ENCODE measurements at regions not wholly inside any gene's neighbourhood (a gene's known extent, or its start where the extent isn't known, plus 50 kb on each side); places are given as distances from the start of the nearest gene placed in this dataset.
A peak's percentile ranks its signal among the peaks of the same experiment; 100 is the strongest.

GRCh38 chr14:36452860-36453259, 67.2 kb downstream of the NKX2-1 start:
- Histone ChIP-seq H3K4me1 (ENCODE audit: control insufficient read depth in 5 of 5, insufficient read depth in 5 of 5, low read length in 5 of 5) (peaks cover 0 to 4% (median 0%) of the 10 kb centered on the region in 5 donors), H3K36me3 (ENCODE audit: control insufficient read depth in 4 of 4, insufficient read depth in 4 of 4, low read length in 4 of 4) (no peaks in the 10 kb centered on the region), H3K4me3 (no peak overlapping the region), H3K27ac (ENCODE audit: low read depth in 1 of 2, low read length in 1 of 2) (peak overlapping the region in 1 of 2 donors; percentile 73), H3K9ac (ENCODE audit: insufficient read depth in 1 of 2, low read length in 2 of 2) (no peak overlapping the region), H3K9me3 (ENCODE audit: control insufficient read depth in 4 of 4, insufficient read depth in 3 of 4, low read length in 3 of 4) (peaks cover 0 to 7% (median 1%) of the 10 kb centered on the region in 4 donors), H3K27me3 (ENCODE audit: control insufficient read depth in 3 of 3, insufficient read depth in 3 of 3, low read length in 2 of 3) (no peaks in the 10 kb centered on the region)
- ATAC-seq (ENCODE audit: insufficient read depth, low FRiP score) (no peak), DNase-seq (no peak)
- no peak for TF ChIP-seq CTCF (IDR thresholded peaks at IDR 0.05; ENCODE audit: control extremely low read depth, extremely low read depth)
- 58 to 69% methylated on average over 7 of the region's 7 CpGs for WGBS, 2 donors

- 55 to 68% methylated on average over 8 of the region's 8 CpGs for WGBS, 2 donors
- DNase-seq = peak; percentile 9 to 45 (median 34)
- no peak overlapping the region for H3K9ac ChIP-seq (ENCODE audit: insufficient read depth in 1 of 2, low read length in 2 of 2)
- no peaks in the 10 kb centered on the region for H3K27me3 ChIP-seq (ENCODE audit: control insufficient read depth in 3 of 3, insufficient read depth in 3 of 3, low read length in 2 of 3)
- H3K4me3 ChIP-seq = no peak overlapping the region
- H3K4me1 ChIP-seq (ENCODE audit: control insufficient read depth in 5 of 5, insufficient read depth in 5 of 5, low read length in 5 of 5) = peaks cover 0 to 4% (median 0%) of the 10 kb centered on the region in 5 donors
- peak; percentile 50 for ATAC-seq (ENCODE audit: insufficient read depth, low FRiP score)
- no peak for TF ChIP-seq CTCF (IDR thresholded peaks at IDR 0.05; ENCODE audit: control extremely low read depth, extremely low read depth)
- peaks cover 0 to 7% (median under 1%) of the 10 kb centered on the region in 4 donors for H3K9me3 ChIP-seq (ENCODE audit: control insufficient read depth in 4 of 4, insufficient read depth in 3 of 4, low read length in 3 of 4)
- H3K36me3 ChIP-seq (ENCODE audit: control insufficient read depth in 4 of 4, insufficient read depth in 4 of 4, low read length in 4 of 4) = no peaks in the 10 kb centered on the region
- peak overlapping the region in 1 of 2 donors; percentile 95 for H3K27ac ChIP-seq (ENCODE audit: low read depth in 1 of 2, low read length in 1 of 2)
These were observed 68.5 kb downstream of the NKX2-1 start for GRCh38 chr14:36451310-36452065.

GRCh38 chr14:36450550-36450949, 69.5 kb downstream of the NKX2-1 start:
- DNase-seq (no peak), ATAC-seq (ENCODE audit: insufficient read depth, low FRiP score) (no peak)
- peaks cover 0 to 7% (median 0%) of the 10 kb centered on the region in 4 donors for H3K9me3 ChIP-seq (ENCODE audit: control insufficient read depth in 4 of 4, insufficient read depth in 3 of 4, low read length in 3 of 4)
- no peak for TF ChIP-seq CTCF (IDR thresholded peaks at IDR 0.05; ENCODE audit: control extremely low read depth, extremely low read depth)
- 86 to 92% methylated on average over 4 of the region's 4 CpGs for WGBS, 2 donors
- H3K4me3 ChIP-seq = no peak overlapping the region
- H3K36me3 ChIP-seq (ENCODE audit: control insufficient read depth in 4 of 4, insufficient read depth in 4 of 4, low read length in 4 of 4) = no peaks in the 10 kb centered on the region
- H3K27me3 ChIP-seq (ENCODE audit: control insufficient read depth in 3 of 3, insufficient read depth in 3 of 3, low read length in 2 of 3) = no peaks in the 10 kb centered on the region
- H3K4me1 ChIP-seq (ENCODE audit: control insufficient read depth in 5 of 5, insufficient read depth in 5 of 5, low read length in 5 of 5) = peaks cover 0 to 4% (median 0%) of the 10 kb centered on the region in 5 donors
- H3K27ac ChIP-seq (ENCODE audit: low read depth in 1 of 2, low read length in 1 of 2) = peak overlapping the region in 1 of 2 donors; percentile 35
- no peak overlapping the region for H3K9ac ChIP-seq (ENCODE audit: insufficient read depth in 1 of 2, low read length in 2 of 2)

Data from lung (tissue), 11 donors.